Stimulated activated naive B cell treated with anti-CD40 and anti-IgM and Interleukin-4, amounts not matched to agents 10 μg/mL and 1 μg/mL and 100 μg/mL, for 72 hours (primary cell): ENCODE measurements at regions not wholly inside any gene's neighbourhood (a gene's known extent, or its start where the extent isn't known, plus 50 kb on each side); places are given as distances from the start of the nearest gene placed in this dataset.

Experiments used
- ATAC-seq, 2 donors: fragments of 150-1000 bp; cut with Tn5 transposase; replicated peaks; 2 replicates each; pipeline ENCODE4 v1.10.0; 2021; ENCODE audit warnings: moderate library complexity in 1 of 2
- DNase-seq: peaks from one replicate; pipeline ENCODE4 v3.0.0; 2021
- H3K27ac Mint-ChIP-seq: one replicate; pipeline ENCODE4 v1.8.0; 2022; ENCODE audit warnings: mild to moderate bottlenecking, mixed read lengths
- H3K27me3 Mint-ChIP-seq, 2 donors: one replicate each; pipeline ENCODE4 v1.8.0; 2022; ENCODE audit warnings: mixed read lengths in 2 of 2
- H3K36me3 Mint-ChIP-seq, 2 donors: one replicate each; pipeline ENCODE4 v1.8.0; 2022; ENCODE audit warnings: mixed read lengths in 2 of 2, mild to moderate bottlenecking in 1 of 2
- H3K4me1 Mint-ChIP-seq, 2 donors: one replicate each; pipeline ENCODE4 v1.8.0; 2022; ENCODE audit warnings: mixed read lengths in 2 of 2, mild to moderate bottlenecking in 1 of 2
- H3K4me3 Mint-ChIP-seq, 2 donors: one replicate each; pipeline ENCODE4 v1.8.0; 2022; ENCODE audit warnings: mild to moderate bottlenecking in 2 of 2, mixed read lengths in 2 of 2, moderate library complexity in 1 of 2
- H3K9me3 Mint-ChIP-seq, 2 donors: one replicate each; pipeline ENCODE4 v1.8.0; 2022; ENCODE audit warnings: mixed read lengths in 2 of 2, mild to moderate bottlenecking in 1 of 2

GRCh38 chr18:1983746-1984515 is 587.4 kb downstream of the METTL4 start:
- ATAC-seq, result no peak
- Mint-ChIP-seq H3K27ac (no peak overlapping the region), H3K4me1 (no peaks in the 10 kb centered on the region)

GRCh38 chr18:1993866-1994265 is 577.4 kb downstream of the METTL4 start:
- ATAC-seq (no peak), DNase-seq (no peak)
- Mint-ChIP-seq H3K36me3 (no peaks in the 10 kb centered on the region), H3K4me3 (no peak overlapping the region), H3K27ac (no peak overlapping the region), H3K9me3 (no peaks in the 10 kb centered on the region), H3K27me3 (no peaks in the 10 kb centered on the region), H3K4me1 (no peaks in the 10 kb centered on the region)

More at GRCh38 chr18:1983746-1984515, 587.4 kb downstream of the METTL4 start:
- DNase-seq, result no peak
- H3K9me3 Mint-ChIP-seq, result peaks cover 7 to 8% of the 10 kb centered on the region in 2 donors
- H3K4me3 Mint-ChIP-seq, result no peak overlapping the region
- peaks cover 0 to 6% of the 10 kb centered on the region in 2 donors for H3K27me3 Mint-ChIP-seq
- H3K36me3 Mint-ChIP-seq, result no peaks in the 10 kb centered on the region

- ATAC-seq (no peak), DNase-seq (no peak)
- Mint-ChIP-seq H3K27ac (no peak overlapping the region), H3K27me3 (no peaks in the 10 kb centered on the region), H3K9me3 (no peaks in the 10 kb centered on the region), H3K4me3 (no peak overlapping the region), H3K36me3 (no peaks in the 10 kb centered on the region), H3K4me1 (no peaks in the 10 kb centered on the region)
Measured at GRCh38 chr18:1994471-1994870, 576.8 kb downstream of the METTL4 start.

- ATAC-seq (no peak), DNase-seq (no peak)
- Mint-ChIP-seq H3K36me3 (no peaks in the 10 kb centered on the region), H3K27me3 (no peaks in the 10 kb centered on the region), H3K4me3 (no peak overlapping the region), H3K4me1 (no peaks in the 10 kb centered on the region), H3K9me3 (no peaks in the 10 kb centered on the region), H3K27ac (no peak overlapping the region)
Measured at GRCh38 chr18:1995041-1995612, 576.2 kb downstream of the METTL4 start.

- Mint-ChIP-seq H3K4me1 (no peaks in the 10 kb centered on the region), H3K27me3 (no peaks in the 10 kb centered on the region), H3K27ac (no peak overlapping the region), H3K36me3 (no peaks in the 10 kb centered on the region), H3K9me3 (no peaks in the 10 kb centered on the region), H3K4me3 (no peak overlapping the region)
- ATAC-seq (no peak), DNase-seq (no peak)
Measured at GRCh38 chr18:1998121-1998520, 573.2 kb downstream of the METTL4 start.

- H3K4me3 Mint-ChIP-seq, result no peak overlapping the region
- H3K9me3 Mint-ChIP-seq, result no peaks in the 10 kb centered on the region
- no peak overlapping the region for H3K27ac Mint-ChIP-seq
- no peaks in the 10 kb centered on the region for H3K36me3 Mint-ChIP-seq
- no peaks in the 10 kb centered on the region for H3K27me3 Mint-ChIP-seq
- H3K4me1 Mint-ChIP-seq, result no peaks in the 10 kb centered on the region
- ATAC-seq (no peak), DNase-seq (no peak)
Measured at GRCh38 chr18:1999387-1999786, 571.9 kb downstream of the METTL4 start.

- Mint-ChIP-seq H3K27ac (no peak overlapping the region), H3K36me3 (no peaks in the 10 kb centered on the region), H3K9me3 (no peaks in the 10 kb centered on the region), H3K4me3 (no peak overlapping the region), H3K4me1 (no peaks in the 10 kb centered on the region), H3K27me3 (no peaks in the 10 kb centered on the region)
- DNase-seq (no peak), ATAC-seq (no peak)
Measured at GRCh38 chr18:2002151-2002550, 569.2 kb downstream of the METTL4 start.

GRCh38 chr18:2002604-2003003 is 568.7 kb downstream of the METTL4 start:
- H3K4me3 Mint-ChIP-seq, result no peak overlapping the region
- no peak for ATAC-seq
- H3K27me3 Mint-ChIP-seq, result no peaks in the 10 kb centered on the region

GRCh38 chr18:2009942-2010697 is 561.2 kb downstream of the METTL4 start:
- Mint-ChIP-seq H3K9me3 (no peaks in the 10 kb centered on the region), H3K27ac (no peak overlapping the region), H3K4me1 (no peaks in the 10 kb centered on the region), H3K36me3 (no peaks in the 10 kb centered on the region), H3K27me3 (no peaks in the 10 kb centered on the region), H3K4me3 (no peak overlapping the region)
- no peak for DNase-seq
- ATAC-seq, result no peak

More at GRCh38 chr18:2002604-2003003, 568.7 kb downstream of the METTL4 start:
- no peak overlapping the region for H3K27ac Mint-ChIP-seq
- H3K4me1 Mint-ChIP-seq, result no peaks in the 10 kb centered on the region
- no peaks in the 10 kb centered on the region for H3K9me3 Mint-ChIP-seq
- H3K36me3 Mint-ChIP-seq, result no peaks in the 10 kb centered on the region
- no peak for DNase-seq

- H3K36me3 Mint-ChIP-seq, result no peaks in the 10 kb centered on the region
- ATAC-seq (no peak), DNase-seq (no peak)
- H3K9me3 Mint-ChIP-seq, result peaks cover 0 to 1% of the 10 kb centered on the region in 2 donors
- no peaks in the 10 kb centered on the region for H3K27me3 Mint-ChIP-seq
- H3K4me1 Mint-ChIP-seq, result no peaks in the 10 kb centered on the region
- H3K4me3 Mint-ChIP-seq, result no peak overlapping the region
- H3K27ac Mint-ChIP-seq, result no peak overlapping the region
Measured at GRCh38 chr18:2027016-2027415, 544.3 kb downstream of the METTL4 start.

GRCh38 chr18:2027756-2028155 is 543.5 kb downstream of the METTL4 start:
- DNase-seq (no peak), ATAC-seq (no peak)
- H3K36me3 Mint-ChIP-seq, result no peaks in the 10 kb centered on the region
- no peak overlapping the region for H3K4me3 Mint-ChIP-seq
- no peaks in the 10 kb centered on the region for H3K4me1 Mint-ChIP-seq
- H3K27ac Mint-ChIP-seq, result no peak overlapping the region
- peaks cover 0 to 1% of the 10 kb centered on the region in 2 donors for H3K9me3 Mint-ChIP-seq
- H3K27me3 Mint-ChIP-seq, result no peaks in the 10 kb centered on the region

GRCh38 chr18:2028986-2029385 is 542.3 kb downstream of the METTL4 start:
- H3K27me3 Mint-ChIP-seq, result no peaks in the 10 kb centered on the region
- ATAC-seq (no peak), DNase-seq (no peak)
- H3K27ac Mint-ChIP-seq, result no peak overlapping the region
- H3K9me3 Mint-ChIP-seq, result peaks cover 0 to 1% of the 10 kb centered on the region in 2 donors
- H3K4me1 Mint-ChIP-seq, result no peaks in the 10 kb centered on the region
- H3K4me3 Mint-ChIP-seq, result no peak overlapping the region
- H3K36me3 Mint-ChIP-seq, result no peaks in the 10 kb centered on the region

GRCh38 chr18:2030647-2031046 is 540.7 kb downstream of the METTL4 start:
- H3K4me3 Mint-ChIP-seq, result no peak overlapping the region
- H3K27ac Mint-ChIP-seq, result no peak overlapping the region
- H3K9me3 Mint-ChIP-seq, result peaks cover 0 to 1% of the 10 kb centered on the region in 2 donors
- DNase-seq (no peak), ATAC-seq (no peak)
- H3K27me3 Mint-ChIP-seq, result no peaks in the 10 kb centered on the region
- H3K4me1 Mint-ChIP-seq, result no peaks in the 10 kb centered on the region
- no peaks in the 10 kb centered on the region for H3K36me3 Mint-ChIP-seq

- ATAC-seq (no peak), DNase-seq (no peak)
- Mint-ChIP-seq H3K27ac (no peak overlapping the region), H3K36me3 (no peaks in the 10 kb centered on the region), H3K9me3 (peaks cover 0 to 1% of the 10 kb centered on the region in 2 donors), H3K4me1 (no peaks in the 10 kb centered on the region), H3K27me3 (no peaks in the 10 kb centered on the region), H3K4me3 (no peak overlapping the region)
Measured at GRCh38 chr18:2032036-2032435, 539.3 kb downstream of the METTL4 start.

- ATAC-seq, result no peak
- Mint-ChIP-seq H3K9me3 (no peaks in the 10 kb centered on the region), H3K4me3 (no peak overlapping the region)
Measured at GRCh38 chr18:2035056-2035455, 536.2 kb downstream of the METTL4 start.

More at GRCh38 chr18:2035056-2035455, 536.2 kb downstream of the METTL4 start:
- H3K27me3 Mint-ChIP-seq, result no peaks in the 10 kb centered on the region
- no peaks in the 10 kb centered on the region for H3K4me1 Mint-ChIP-seq
- DNase-seq, result no peak
- no peak overlapping the region for H3K27ac Mint-ChIP-seq
- no peaks in the 10 kb centered on the region for H3K36me3 Mint-ChIP-seq
